ENCODE measurements at regions not wholly inside any gene's neighbourhood (a gene's known extent, or its start where the extent isn't known, plus 50 kb on each side); places are given as distances from the start of the nearest gene placed in this dataset.

- DNase-seq: no peak
Observed at GRCh38 chr13:84528408-84529070, 646.3 kb upstream of the SLITRK1 start.

GRCh38 chr13:84525865-84526264 is 643.6 kb upstream of the SLITRK1 start:
- no peak for DNase-seq

- DNase-seq: no peak
Observed at GRCh38 chr13:84524586-84524985, 642.3 kb upstream of the SLITRK1 start.

GRCh38 chr13:84500016-84500415 is 617.7 kb upstream of the SLITRK1 start:
- no peak for DNase-seq

GRCh38 chr13:84497613-84498012 is 615.3 kb upstream of the SLITRK1 start:
- DNase-seq: no peak

- DNase-seq: no peak
Observed at GRCh38 chr13:84491952-84492351, 609.7 kb upstream of the SLITRK1 start.

GRCh38 chr13:84487752-84488151 is 605.5 kb upstream of the SLITRK1 start:
- DNase-seq: no peak

GRCh38 chr13:84481958-84482357 is 599.7 kb upstream of the SLITRK1 start:
- DNase-seq: no peak

GRCh38 chr13:84479656-84480055 is 597.4 kb upstream of the SLITRK1 start:
- no peak for DNase-seq

GRCh38 chr13:84470528-84470927 is 588.3 kb upstream of the SLITRK1 start:
- no peak for DNase-seq

- no peak for DNase-seq
Observed at GRCh38 chr13:84466461-84466860, 584.2 kb upstream of the SLITRK1 start.

GRCh38 chr13:84460989-84461388 is 578.7 kb upstream of the SLITRK1 start:
- DNase-seq: no peak

GRCh38 chr13:84455143-84455905 is 573.0 kb upstream of the SLITRK1 start:
- DNase-seq: no peak

GRCh38 chr13:84447640-84447978 is 565.3 kb upstream of the SLITRK1 start:
- DNase-seq: no peak

- no peak for DNase-seq
Observed at GRCh38 chr13:84446972-84447639, 564.8 kb upstream of the SLITRK1 start.

GRCh38 chr13:84445776-84446175 is 563.5 kb upstream of the SLITRK1 start:
- no peak for DNase-seq

- DNase-seq: no peak
Observed at GRCh38 chr13:84443463-84443862, 561.2 kb upstream of the SLITRK1 start.

GRCh38 chr13:84439108-84439507 is 556.8 kb upstream of the SLITRK1 start:
- no peak for DNase-seq

- no peak for DNase-seq
Observed at GRCh38 chr13:84433024-84433423, 550.8 kb upstream of the SLITRK1 start.

- DNase-seq: no peak
Observed at GRCh38 chr13:84431646-84432045, 549.4 kb upstream of the SLITRK1 start.

GRCh38 chr13:84430446-84430845 is 548.2 kb upstream of the SLITRK1 start:
- no peak for DNase-seq

GRCh38 chr13:84430015-84430414 is 547.7 kb upstream of the SLITRK1 start:
- DNase-seq: no peak

- DNase-seq: no peak
Observed at GRCh38 chr13:84418041-84418440, 535.8 kb upstream of the SLITRK1 start.

- DNase-seq: no peak
Observed at GRCh38 chr13:84417416-84417815, 535.1 kb upstream of the SLITRK1 start.
